IPS-NIHi11 (cell line): ENCODE measurements at regions not wholly inside any gene's neighbourhood (a gene's known extent, or its start where the extent isn't known, plus 50 kb on each side); places are given as distances from the start of the nearest gene placed in this dataset.
A peak's percentile ranks its signal among the peaks of the same experiment; 100 is the strongest.

Source experiments
- DNase-seq: peaks from one replicate; pipeline ENCODE4 v3.0.0; 2012; ENCODE audit warnings: mixed read lengths, low spot score

- DNase-seq = no peak
Observed at GRCh38 chr17:68184816-68185436, 62.9 kb upstream of the AMZ2 start.

GRCh38 chr17:68185820-68186219 is 62.0 kb upstream of the AMZ2 start:
- DNase-seq = no peak

- DNase-seq = no peak
Observed at GRCh38 chr17:68190495-68190894, 57.3 kb upstream of the AMZ2 start.

GRCh38 chr17:68195667-68196393 is 52.0 kb upstream of the AMZ2 start:
- peak; percentile 51 for DNase-seq

GRCh38 chr17:68196394-68197090 is 51.3 kb upstream of the AMZ2 start:
- DNase-seq = peak; percentile 23

GRCh38 chr17:68197091-68197996 is 50.5 kb upstream of the AMZ2 start:
- peak; percentile 45 for DNase-seq

- DNase-seq = peak; percentile 50
Observed at GRCh38 chr17:68197997-68198930, 49.6 kb upstream of the AMZ2 start.
